ENCODE measurements at regions not wholly inside any gene's neighbourhood (a gene's known extent, or its start where the extent isn't known, plus 50 kb on each side); places are given as distances from the start of the nearest gene placed in this dataset.

GRCh38 chr5:148747536-148747906 lies 78.9 kb upstream of the ADRB2 start:
- Histone ChIP-seq H4K8ac (ENCODE audit: low read depth in 2 of 2, low read length in 2 of 2) (no peak overlapping the region), H2BK15ac (ENCODE audit: low read depth, low read length) (no peak overlapping the region), H3K4ac (ENCODE audit: low read depth, low read length) (no peak overlapping the region), H2BK5ac (ENCODE audit: low read depth, low read length, poor library complexity, severe bottlenecking) (no peak overlapping the region), H3K9ac (ENCODE audit: low read depth, low read length) (no peak overlapping the region), H3K27me3 (ENCODE audit: control insufficient read depth, insufficient read depth, low read length) (no peaks in the 10 kb centered on the region), H4K20me1 (ENCODE audit: insufficient read depth, low read length) (no peaks in the 10 kb centered on the region), H2AFZ (replicated peaks; ENCODE audit: low read length, poor library complexity) (no peak overlapping the region), H3K9me1 (ENCODE audit: insufficient read depth, low read length) (no peaks in the 10 kb centered on the region), H3K23ac (ENCODE audit: low read depth, low read length) (no peak overlapping the region), H3K18ac (ENCODE audit: low read depth, low read length) (no peak overlapping the region), H3K4me2 (ENCODE audit: low read depth, low read length) (no peak overlapping the region), H3K36me3 (ENCODE audit: control insufficient read depth, insufficient read depth, low read length) (no peaks in the 10 kb centered on the region), H3K27ac (ENCODE audit: insufficient read depth, low read length) (no peak overlapping the region), H4K5ac (ENCODE audit: low read depth, low read length) (no peak overlapping the region), H3K14ac (replicated peaks; ENCODE audit: low read depth, low read length) (no peak overlapping the region), H3K4me3 (ENCODE audit: insufficient read depth, low read depth, low read length) (no peak overlapping the region), H3K79me1 (ENCODE audit: low read depth in 1 of 2, low read length in 2 of 2) (no peaks in the 10 kb centered on the region), H2BK20ac (ENCODE audit: low read depth, low read length) (no peak overlapping the region), H3K56ac (ENCODE audit: extremely low read depth, insufficient read depth, low read length) (no peak overlapping the region), H2AK5ac (ENCODE audit: low read depth, low read length) (no peak overlapping the region), H2AK9ac (replicated peaks; ENCODE audit: low read depth, low read length, poor library complexity) (no peak overlapping the region), H2BK120ac (ENCODE audit: low read depth, low read length) (no peak overlapping the region), H3K9me3 (ENCODE audit: control insufficient read depth, insufficient read depth, low read length) (no peaks in the 10 kb centered on the region), H4K91ac (ENCODE audit: insufficient read depth, low read depth, low read length) (no peak overlapping the region), H3K4me1 (ENCODE audit: control insufficient read depth, insufficient read depth, low read length) (no peaks in the 10 kb centered on the region)
- ChIA-PET POLR2A (ENCODE audit: unreplicated experiment) (no interaction called here), CTCF (interaction anchor here (0.6 kb wide), 1 partner anchor 16 kb away, joined by 3 read pairs; no protein-coding TSS in a partner anchor)
- intact Hi-C loops (cut with micrococcal nuclease) (no loop called here), in situ Hi-C loops (cut with MboI; ENCODE audit: low sequenced_read_pairs) (no loop called here), dilution Hi-C loops (cut with HindIII; ENCODE audit: low sequenced_read_pairs, unreplicated experiment) (no loop called here)
- DNase-seq (no peak), ATAC-seq (ENCODE audit: low read depth) (no peak)
- 40% methylated on average over 1 of the region's 2 CpGs; no CpG with 5 or more reads in 1 of the 2 experiments for WGBS, 2 experiments (ENCODE audit: extremely low coverage in 2 of 2, insufficient read length in 1 of 2)
- TF ChIP-seq RFX5 (IDR thresholded peaks at IDR 0.05; ENCODE audit: low read depth, low read length) = no peak
- no peak for TF ChIP-seq RCOR1 (IDR thresholded peaks at IDR 0.05; ENCODE audit: insufficient replicate concordance, low read length)
- no peak for TF ChIP-seq MAZ (IDR thresholded peaks at IDR 0.05; ENCODE audit: borderline replicate concordance, low read depth, low read length)
- TF ChIP-seq CTCF (conservative IDR thresholded peaks at IDR 0.05; ENCODE audit: low read depth, low read length) = no peak
- no peak for TF ChIP-seq BHLHE40 (IDR thresholded peaks at IDR 0.05; ENCODE audit: low read depth, low read length)
- no TSS peak for BruUV-seq (replicated peaks)
